T-helper 2 cell treated with Interferon-gamma antibody and Interleukin-4, amounts not matched to agents 100 ng/mL and 5 ng/mL, for 36 hours (primary cell): ENCODE measurements at regions not wholly inside any gene's neighbourhood (a gene's known extent, or its start where the extent isn't known, plus 50 kb on each side); places are given as distances from the start of the nearest gene placed in this dataset.
"Not testable (repeated sequence)": the region's sequence is repeated elsewhere in the genome, so short reads cannot be mapped to it uniquely, and the experiment has no call there.

Experiments used
- intact Hi-C: fragments of 100-400 bp; cut with micrococcal nuclease; formaldehyde crosslinking; loops from one replicate; pipeline ENCODE4 v1.15.1; 2023

DNA sequence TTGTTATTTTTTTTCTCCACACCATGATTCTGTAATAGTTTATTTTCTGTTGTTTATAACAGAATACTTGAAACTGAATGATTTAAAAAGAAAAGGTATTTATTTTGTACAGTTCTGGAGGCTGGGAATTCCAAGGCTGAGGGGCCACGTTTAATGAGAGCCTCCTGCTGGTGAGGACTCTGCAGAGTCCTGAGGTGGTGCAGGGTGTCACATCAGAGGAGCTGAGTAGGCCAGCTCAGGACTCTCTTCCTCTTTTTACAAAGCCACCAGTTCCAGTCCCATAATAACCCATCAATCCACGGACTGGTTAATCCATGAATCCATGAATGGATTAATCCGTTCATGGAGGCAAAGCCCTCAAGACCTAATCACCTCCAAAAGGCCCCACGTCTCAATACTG lies 71.6 kb downstream of the TFAP2A start:
- intact Hi-C loops, result no loop called here

DNA sequence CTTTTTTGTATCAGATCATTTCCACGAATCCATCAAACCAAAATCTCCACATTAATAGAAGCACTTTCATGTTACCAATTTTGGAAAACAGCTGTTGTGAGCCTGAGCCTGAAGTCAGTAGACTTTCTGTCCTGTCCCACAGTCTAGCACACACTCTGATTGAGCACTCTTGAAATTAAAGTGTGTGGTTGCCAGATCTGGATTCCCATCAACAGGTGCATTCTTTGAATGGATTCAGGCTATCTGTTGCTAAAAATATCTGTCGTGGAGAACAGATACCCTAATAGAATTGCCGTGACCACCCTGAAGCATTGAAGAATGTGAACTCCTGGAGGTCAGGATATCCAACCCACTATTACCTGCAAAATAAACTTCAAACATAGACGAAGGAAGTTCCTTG lies 73.3 kb downstream of the TFAP2A start:
- intact Hi-C loops, result no loop called here

DNA sequence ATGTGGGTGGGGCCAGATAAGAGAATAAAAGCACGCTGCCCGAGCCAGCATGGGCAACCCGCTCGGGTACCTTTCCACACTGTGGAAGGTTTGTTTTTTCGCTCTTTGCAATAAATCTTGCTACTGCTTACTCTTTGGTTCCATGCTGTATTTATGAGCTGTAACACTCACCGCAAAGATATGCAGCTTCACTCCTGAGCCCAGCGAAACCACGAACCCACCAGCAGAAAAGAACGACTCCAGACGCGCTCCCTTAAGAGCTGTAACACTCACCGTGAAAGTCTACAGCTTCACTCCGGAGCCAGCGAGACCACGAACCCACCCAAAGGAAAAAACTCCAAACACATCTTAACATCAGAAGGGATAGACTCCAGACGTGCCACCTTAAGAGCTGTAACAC lies 76.7 kb downstream of the TFAP2A start:
- intact Hi-C loops, result no loop called here

- intact Hi-C loops, result not testable (repeated sequence)
Measured at GRCh38 chr6:10337376-10337775, 77.5 kb downstream of the TFAP2A start.

- intact Hi-C loops, result no loop called here
Measured at GRCh38 chr6:10332111-10332510, 82.8 kb downstream of the TFAP2A start.

- intact Hi-C loops, result no loop called here
Measured at GRCh38 chr6:10331334-10331968, 83.4 kb downstream of the TFAP2A start.

DNA sequence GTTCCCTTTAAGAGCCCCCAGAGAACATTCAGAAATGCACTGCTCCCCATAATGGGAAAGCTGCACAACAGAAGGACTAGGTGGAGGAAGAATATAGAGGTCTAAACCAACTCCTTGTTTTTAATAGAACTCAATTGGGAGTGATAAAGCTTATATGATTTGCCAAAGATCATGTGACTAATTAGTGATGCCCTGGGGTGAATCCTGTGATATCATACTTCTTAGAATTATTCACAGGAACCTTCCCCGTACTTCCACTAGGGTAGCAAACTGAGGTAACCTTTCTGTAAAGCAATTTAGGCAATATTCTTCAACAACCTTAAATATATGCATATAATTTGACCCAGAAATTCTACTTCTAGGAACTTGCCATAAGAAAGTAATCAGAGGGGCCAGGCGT lies 84.4 kb downstream of the TFAP2A start:
- intact Hi-C loops, result no loop called here

- intact Hi-C loops, result no loop called here
Measured at GRCh38 chr6:10323018-10323417, 91.9 kb downstream of the TFAP2A start.

DNA sequence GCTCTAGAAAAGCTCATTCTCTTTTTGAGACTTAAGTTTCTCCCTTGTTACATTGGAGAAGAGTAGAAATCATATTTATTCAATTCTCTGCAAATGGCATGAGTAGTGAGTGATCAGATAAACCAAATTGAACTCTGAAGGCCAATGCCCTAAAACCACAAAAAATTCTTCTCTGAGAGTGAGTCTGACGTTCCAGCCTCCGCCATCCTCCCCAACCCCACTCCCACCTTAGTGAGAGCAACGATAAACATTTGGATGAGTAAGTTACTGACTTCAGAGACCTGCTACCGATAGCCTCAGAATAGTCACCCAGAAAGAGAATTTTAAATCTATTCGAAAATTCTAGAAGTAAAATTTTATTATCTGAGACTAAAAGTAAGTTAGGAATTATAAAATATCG lies 94.6 kb downstream of the TFAP2A start:
- intact Hi-C loops, result no loop called here

DNA sequence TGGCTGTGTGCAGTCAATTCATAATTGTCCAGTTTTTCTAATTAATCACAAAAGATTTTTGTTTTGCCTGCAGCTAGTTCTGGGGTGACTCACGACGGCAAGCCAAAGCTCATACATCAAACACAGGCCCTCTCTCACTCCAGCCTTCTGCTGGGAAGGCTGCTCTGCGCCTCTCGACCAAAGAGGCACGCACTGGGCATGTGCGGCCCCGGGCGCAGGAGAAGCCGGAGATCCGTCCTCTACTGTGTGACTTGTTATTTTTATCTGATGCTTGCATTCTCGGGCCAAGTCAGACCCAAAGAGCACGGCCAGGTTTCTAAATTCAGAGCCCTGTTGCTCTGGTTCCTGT lies 98.5 kb downstream of the TFAP2A start:
- intact Hi-C loops, result no loop called here

DNA sequence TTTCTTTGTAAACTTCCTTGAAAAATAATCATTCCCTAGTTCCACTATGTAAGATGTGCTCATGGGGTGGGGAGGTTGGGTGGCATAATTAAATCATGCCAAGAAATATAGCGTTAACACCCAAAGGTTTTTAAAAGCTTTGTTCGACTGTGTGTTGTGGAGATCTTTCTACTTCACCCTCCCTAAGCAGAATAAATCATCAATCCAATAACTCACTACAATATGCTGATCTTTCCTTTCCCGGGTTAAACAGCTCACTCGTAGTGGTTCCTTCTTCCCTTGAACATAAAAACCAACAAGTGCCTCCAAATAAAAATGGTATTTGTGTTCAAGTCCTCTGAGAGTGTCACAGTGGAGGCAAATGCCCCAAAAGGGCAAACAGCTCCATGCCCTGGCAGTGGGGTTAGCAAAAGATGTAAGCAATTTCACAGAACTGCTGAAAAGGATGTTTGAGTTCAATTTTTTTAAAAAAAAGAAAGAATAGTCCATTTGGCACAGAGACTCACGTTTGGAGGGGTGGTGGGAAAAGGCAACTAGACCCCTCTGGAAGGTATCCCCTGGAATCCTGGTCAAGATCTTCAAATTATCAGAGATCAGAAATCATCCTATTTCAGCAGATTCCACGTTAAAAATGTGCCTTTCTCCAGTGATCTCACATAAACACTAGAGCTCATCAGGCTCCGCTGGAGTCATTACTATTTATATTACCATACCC lies 99.1 kb downstream of the TFAP2A start:
- intact Hi-C loops, result no loop called here

DNA sequence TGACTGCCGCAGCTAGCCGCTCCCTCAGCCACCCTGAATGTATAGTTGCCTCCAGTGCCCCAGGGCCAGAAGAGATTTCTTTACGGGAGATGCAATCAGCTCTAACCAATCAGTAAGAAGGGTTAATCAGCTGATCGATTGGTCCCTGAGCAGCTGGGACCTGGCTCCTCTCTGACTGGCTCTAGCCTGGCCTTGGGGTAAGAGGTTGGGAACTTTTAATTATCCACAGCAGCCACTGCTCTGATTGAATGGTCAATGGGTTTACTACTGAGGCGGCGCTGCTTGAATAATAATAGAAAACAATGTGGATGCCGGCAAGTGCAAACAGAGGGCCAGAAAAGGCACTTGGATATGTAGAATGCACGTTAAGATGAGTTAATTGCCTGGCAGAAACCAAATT lies 99.8 kb downstream of the TFAP2A start:
- intact Hi-C loops, result no loop called here

- intact Hi-C loops, result no loop called here
Measured at GRCh38 chr6:10314163-10314955, 100.5 kb downstream of the TFAP2A start.

- intact Hi-C loops, result no loop called here
Measured at GRCh38 chr6:10313799-10314162, 101.1 kb downstream of the TFAP2A start.

- intact Hi-C loops, result no loop called here
Measured at GRCh38 chr6:10312445-10312844, 102.4 kb downstream of the TFAP2A start.

DNA sequence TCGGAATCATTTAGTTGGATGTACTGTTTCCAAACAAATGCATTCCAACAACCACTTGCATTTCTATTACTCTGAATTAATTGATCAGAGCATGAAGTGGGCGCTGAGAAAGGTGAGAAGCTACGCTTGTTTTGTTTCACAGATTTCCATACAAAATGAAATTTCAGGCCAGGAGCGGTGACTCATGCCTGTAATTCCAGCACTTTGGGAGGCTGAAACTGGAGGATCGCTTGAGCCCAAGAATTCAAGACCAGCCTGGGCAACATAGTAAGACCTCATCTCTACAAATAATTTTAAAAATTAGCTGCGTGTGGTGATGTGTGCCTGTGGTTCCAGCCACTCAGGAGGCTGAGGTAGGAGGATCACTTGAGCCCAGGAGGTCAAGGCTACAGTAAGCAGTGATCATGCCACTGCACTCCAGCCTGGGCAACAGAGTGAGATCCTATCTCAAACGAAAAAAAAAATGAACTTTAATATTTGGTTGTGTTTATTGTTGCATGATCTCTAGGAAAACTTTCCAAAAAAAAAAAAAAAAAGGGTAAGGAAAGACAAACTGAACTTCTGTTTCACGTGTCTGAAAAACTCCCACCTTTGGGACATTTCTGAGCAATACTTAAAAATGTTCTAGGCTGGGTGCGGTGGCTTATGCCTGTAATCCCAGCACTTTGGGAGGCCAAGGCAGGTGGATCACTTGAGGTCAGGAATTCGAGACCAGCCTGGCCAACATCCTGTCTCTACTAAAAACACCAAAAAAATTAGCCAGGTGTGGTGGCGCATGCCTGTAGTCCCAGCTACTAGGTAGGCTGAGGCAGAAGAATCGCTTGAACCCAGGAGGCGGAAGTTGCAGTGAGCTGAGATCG lies 103.1 kb downstream of the TFAP2A start:
- intact Hi-C loops, result not testable (repeated sequence)

DNA sequence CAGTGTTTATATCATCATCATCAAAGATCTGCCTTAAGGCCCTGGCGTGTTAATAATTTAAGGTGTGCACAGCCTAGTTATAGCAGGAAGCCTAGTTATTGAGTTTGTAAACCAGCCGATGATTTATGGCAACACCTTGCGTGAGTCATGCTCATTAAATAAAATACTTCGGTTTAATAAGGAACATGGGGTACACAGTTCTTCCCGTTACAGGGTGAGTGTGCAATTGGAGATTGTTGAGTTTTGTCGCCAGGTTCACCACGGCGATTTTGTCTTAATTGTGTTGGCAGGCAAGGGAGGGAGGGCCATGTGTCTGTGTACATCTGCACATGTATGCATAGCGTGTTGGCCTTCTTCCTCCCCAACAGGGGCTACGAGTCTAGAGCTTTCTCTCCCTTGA lies 104.0 kb downstream of the TFAP2A start:
- intact Hi-C loops, result no loop called here

DNA sequence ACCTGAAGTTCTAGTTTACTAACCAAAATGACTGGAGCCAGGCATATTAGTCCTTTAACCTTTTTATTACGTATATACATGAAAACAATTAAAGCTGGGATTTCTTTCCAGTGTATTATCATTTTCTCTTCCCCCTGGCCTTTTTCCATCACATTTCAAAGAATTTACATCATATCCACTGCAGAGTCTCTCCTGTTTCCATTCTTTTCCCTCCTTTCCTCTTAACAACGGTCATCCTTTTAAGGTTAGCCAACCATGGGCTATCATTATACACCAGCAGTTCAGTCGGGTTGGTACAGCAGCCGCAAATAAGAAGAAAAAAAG lies 104.6 kb downstream of the TFAP2A start:
- intact Hi-C loops, result no loop called here

DNA sequence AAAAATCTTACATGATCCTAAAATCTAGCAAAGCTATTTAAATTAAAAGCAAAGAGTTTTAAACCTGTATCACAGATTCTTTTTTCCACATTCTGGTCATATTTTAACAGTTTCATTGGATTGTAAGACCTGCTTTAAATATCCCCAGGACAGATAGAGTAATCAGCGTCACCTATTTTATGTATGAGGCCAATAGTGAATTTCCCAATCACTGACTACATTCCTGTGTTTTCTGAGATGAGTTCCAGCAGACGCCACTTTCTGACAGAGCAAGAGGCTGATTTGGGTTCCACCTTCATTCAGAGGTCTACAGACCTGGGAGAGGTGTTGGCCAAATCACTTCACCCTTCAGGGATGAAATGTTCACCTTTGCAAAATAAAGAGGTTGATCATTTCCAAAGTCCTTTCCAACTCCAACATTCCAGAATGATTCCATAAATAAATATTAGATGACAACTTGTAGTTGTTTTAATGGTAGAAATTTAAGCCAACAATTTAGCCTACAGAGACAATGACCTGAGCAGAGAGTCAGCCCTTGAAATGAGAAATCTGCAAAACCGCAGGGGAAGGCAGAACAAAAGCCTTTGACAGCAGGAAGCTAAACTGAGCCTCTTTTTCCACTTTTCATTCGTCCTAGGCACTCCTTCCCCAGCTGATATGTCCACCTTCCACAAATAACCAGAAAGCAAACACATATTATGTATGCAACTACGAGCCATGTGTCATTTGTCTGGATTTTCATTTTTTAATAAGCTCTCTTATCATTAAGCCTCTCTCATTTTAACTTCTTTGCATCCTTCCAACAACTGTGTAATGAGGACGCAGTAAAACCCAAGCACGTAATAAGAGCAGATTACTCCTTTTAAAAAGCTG lies 105.2 kb downstream of the TFAP2A start:
- intact Hi-C loops, result no loop called here

- intact Hi-C loops, result no loop called here
Measured at GRCh38 chr6:10307476-10307875, 107.4 kb downstream of the TFAP2A start.

DNA sequence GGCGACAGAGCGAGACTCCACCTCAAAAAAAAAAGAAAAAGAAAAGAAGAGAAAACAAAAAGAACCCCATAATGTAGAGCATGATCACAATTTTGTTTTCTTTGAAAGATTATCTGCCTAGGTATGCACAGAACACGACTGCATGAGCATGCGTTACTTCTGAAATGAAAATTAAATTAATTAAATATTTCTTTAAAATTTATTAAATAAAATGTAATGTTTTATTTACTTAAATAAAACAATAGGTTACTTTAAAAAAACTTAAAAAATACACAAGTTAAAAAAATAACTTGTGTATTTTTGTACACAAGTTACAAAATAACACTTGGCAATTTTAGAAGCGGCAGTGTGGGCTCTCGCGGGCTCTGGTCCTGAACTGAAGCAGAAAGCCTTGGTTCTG lies 107.8 kb downstream of the TFAP2A start:
- intact Hi-C loops, result no loop called here
